ENCODE measurements at regions not wholly inside any gene's neighbourhood (a gene's known extent, or its start where the extent isn't known, plus 50 kb on each side); places are given as distances from the start of the nearest gene placed in this dataset.

GRCh38 chr9:12230708-12231107 lies 462.5 kb upstream of the TYRP1 start:
- ChIA-PET POLR2A (ENCODE audit: unreplicated experiment) (no interaction called here), CTCF (no interaction called here)
- H2BK20ac ChIP-seq (ENCODE audit: low read depth, low read length), result no peak overlapping the region
- H3K9ac ChIP-seq (ENCODE audit: low read depth, low read length), result no peak overlapping the region
- no peaks in the 10 kb centered on the region for H3K4me1 ChIP-seq (ENCODE audit: control insufficient read depth, insufficient read depth, low read length)
- no peak overlapping the region for H2BK5ac ChIP-seq (ENCODE audit: low read depth, low read length, poor library complexity, severe bottlenecking)
- H3K9me1 ChIP-seq (ENCODE audit: insufficient read depth, low read length), result no peaks in the 10 kb centered on the region
- H2BK15ac ChIP-seq (ENCODE audit: low read depth, low read length), result no peak overlapping the region
- no TSS peak for BruUV-seq (replicated peaks)
- in situ Hi-C loops (cut with MboI; ENCODE audit: low sequenced_read_pairs) (no loop called here), dilution Hi-C loops (cut with HindIII; ENCODE audit: low sequenced_read_pairs, unreplicated experiment) (no loop called here), intact Hi-C loops (cut with micrococcal nuclease) (no loop called here)
- TF ChIP-seq MXI1 (IDR thresholded peaks at IDR 0.05; ENCODE audit: borderline replicate concordance, low read depth, low read length) (no peak), USF2 (IDR thresholded peaks at IDR 0.05; ENCODE audit: low read depth, low read length) (no peak), POLR2A (IDR thresholded peaks at IDR 0.05; ENCODE audit: low read depth, low read length) (no peak), RFX5 (IDR thresholded peaks at IDR 0.05; ENCODE audit: low read depth, low read length) (no peak), ELK1 (IDR thresholded peaks at IDR 0.05; ENCODE audit: borderline replicate concordance, low read depth, low read length) (no peak), CHD1 (IDR thresholded peaks at IDR 0.05; ENCODE audit: low read depth, low read length) (no peak), RAD21 (IDR thresholded peaks at IDR 0.05; ENCODE audit: low read length) (no peak), NFE2L2 (IDR thresholded peaks at IDR 0.05; ENCODE audit: low read depth, low read length) (no peak), MAFK (IDR thresholded peaks at IDR 0.05; ENCODE audit: low read depth, low read length) (no peak), CTCF (conservative IDR thresholded peaks at IDR 0.05; ENCODE audit: low read depth, low read length) (no peak), FOS (IDR thresholded peaks at IDR 0.05; ENCODE audit: low read depth, low read length) (no peak), SMC3 (IDR thresholded peaks at IDR 0.05; ENCODE audit: low read depth, low read length) (no peak), MAZ (IDR thresholded peaks at IDR 0.05; ENCODE audit: borderline replicate concordance, low read depth, low read length) (no peak), CEBPB (IDR thresholded peaks at IDR 0.05; ENCODE audit: low read depth, low read length) (no peak), BHLHE40 (IDR thresholded peaks at IDR 0.05; ENCODE audit: low read depth, low read length) (no peak), RCOR1 (IDR thresholded peaks at IDR 0.05; ENCODE audit: insufficient replicate concordance, low read length) (no peak)
- H3K4me3 ChIP-seq (ENCODE audit: insufficient read depth, low read depth, low read length), result no peak overlapping the region
- H4K5ac ChIP-seq (ENCODE audit: low read depth, low read length), result no peak overlapping the region
- H3K18ac ChIP-seq (ENCODE audit: low read depth, low read length), result no peak overlapping the region
- ATAC-seq (ENCODE audit: low read depth) (no peak), DNase-seq (no peak)
- no peak overlapping the region for H3K4me2 ChIP-seq (ENCODE audit: low read depth, low read length)
- no peak overlapping the region for H4K91ac ChIP-seq (ENCODE audit: insufficient read depth, low read depth, low read length)
- H3K56ac ChIP-seq (ENCODE audit: extremely low read depth, insufficient read depth, low read length), result no peak overlapping the region
- no peak overlapping the region for H3K4ac ChIP-seq (ENCODE audit: low read depth, low read length)
- H4K20me1 ChIP-seq (ENCODE audit: insufficient read depth, low read length), result no peaks in the 10 kb centered on the region
- no peak overlapping the region for H3K27ac ChIP-seq (ENCODE audit: insufficient read depth, low read length)
- H2AK5ac ChIP-seq (ENCODE audit: low read depth, low read length), result no peak overlapping the region
- H2AFZ ChIP-seq (replicated peaks; ENCODE audit: low read length, poor library complexity), result no peak overlapping the region
- WGBS, 2 experiments (ENCODE audit: extremely low coverage in 2 of 2, insufficient read length in 1 of 2), result no CpG with 5 or more reads among the region's 1 CpG
- no peak overlapping the region for H3K23ac ChIP-seq (ENCODE audit: low read depth, low read length)
- no peak overlapping the region for H2AK9ac ChIP-seq (replicated peaks; ENCODE audit: low read depth, low read length, poor library complexity)
- peaks cover 6% of the 10 kb centered on the region for H3K9me3 ChIP-seq (ENCODE audit: control insufficient read depth, insufficient read depth, low read length)
- no peak overlapping the region for H4K8ac ChIP-seq (ENCODE audit: low read depth in 2 of 2, low read length in 2 of 2)
- no peak overlapping the region for H3K14ac ChIP-seq (replicated peaks; ENCODE audit: low read depth, low read length)
- no peaks in the 10 kb centered on the region for H3K36me3 ChIP-seq (ENCODE audit: control insufficient read depth, insufficient read depth, low read length)
- H2BK120ac ChIP-seq (ENCODE audit: low read depth, low read length), result no peak overlapping the region
- H3K79me1 ChIP-seq (ENCODE audit: low read depth in 1 of 2, low read length in 2 of 2), result no peaks in the 10 kb centered on the region
- no peaks in the 10 kb centered on the region for H3K27me3 ChIP-seq (ENCODE audit: control insufficient read depth, insufficient read depth, low read length)

All from IMR-90 (cell line).